IMR-90 (cell line): ENCODE measurements at regions not wholly inside any gene's neighbourhood (a gene's known extent, or its start where the extent isn't known, plus 50 kb on each side); places are given as distances from the start of the nearest gene placed in this dataset.

ENCODE experiments used
- ATAC-seq: fragments of 200-7000 bp; cut with Tn5 transposase; 2 replicates; pipeline ENCODE4 v1.9.1; 2020; ENCODE audit warnings: low read depth, mild to moderate bottlenecking, moderate library complexity
- BruUV-seq: library from RNA; stranded (reverse); fragments of 400-500 nt; replicated peaks from 2 replicates; lab custom pipeline; 2021; lab: Mats Ljungman, UMichigan
- CTCF ChIA-PET: fragments of 300-600 bp; formaldehyde crosslinking; extraction: SDS; loops from one replicate; lab custom pipeline; 2021; ENCODE audit warnings: antibody characterized with exemption; lab: Yijun Ruan, JAX
- POLR2A ChIA-PET: fragments of 300-600 bp; sonication (Branson Sonifier 250); formaldehyde crosslinking; loops from one replicate; lab custom pipeline; 2022; ENCODE audit warnings: antibody characterized with exemption; ENCODE audit not compliant: unreplicated experiment; lab: Charles Lee
- DNase-seq: peaks from one replicate; pipeline ENCODE4 v3.0.0; 2013
- H2AFZ ChIP-seq: replicated peaks from 2 replicates; pipeline ENCODE3; 2013; ENCODE audit warnings: low read length, mild to moderate bottlenecking; ENCODE audit not compliant: poor library complexity
- H2AK5ac ChIP-seq: 2 replicates; pipeline ENCODE4 v1.6.1; 2013; ENCODE audit warnings: low read depth, low read length, inconsistent platforms
- H2AK9ac ChIP-seq: replicated peaks from 2 replicates; pipeline ENCODE3; 2013; ENCODE audit warnings: mild to moderate bottlenecking, low read depth, low read length, moderate library complexity; ENCODE audit not compliant: poor library complexity
- H2BK120ac ChIP-seq: 2 replicates; pipeline ENCODE4 v1.6.1; 2013; ENCODE audit warnings: low read depth, low read length, inconsistent platforms
- H2BK15ac ChIP-seq: 3 replicates; pipeline ENCODE4 v1.6.1; 2013; ENCODE audit warnings: low read depth, low read length, inconsistent platforms
- H2BK20ac ChIP-seq: 2 replicates; pipeline ENCODE4 v1.6.1; 2013; ENCODE audit warnings: low read depth, mild to moderate bottlenecking, inconsistent platforms, low read length, moderate library complexity
- H2BK5ac ChIP-seq: 2 replicates; pipeline ENCODE4 v1.6.1; 2013; ENCODE audit warnings: mild to moderate bottlenecking, low read depth, low read length, inconsistent platforms; ENCODE audit not compliant: poor library complexity, severe bottlenecking
- H3K14ac ChIP-seq: replicated peaks from 2 replicates; pipeline ENCODE4 v1.6.1; 2013; ENCODE audit warnings: low read depth, low read length, inconsistent platforms
- H3K18ac ChIP-seq: 2 replicates; pipeline ENCODE4 v1.6.1; 2013; ENCODE audit warnings: low read depth, low read length, control low read depth
- H3K23ac ChIP-seq: 2 replicates; pipeline ENCODE4 v1.6.1; 2013; ENCODE audit warnings: low read depth, low read length, inconsistent platforms
- H3K27ac ChIP-seq: 2 replicates; pipeline ENCODE4 v1.5.1; 2013; ENCODE audit warnings: mild to moderate bottlenecking, control low read depth, low read length; ENCODE audit not compliant: insufficient read depth
- H3K27me3 ChIP-seq: 2 replicates; pipeline ENCODE4 v1.6.1; 2013; ENCODE audit warnings: low read length; ENCODE audit not compliant: control insufficient read depth, insufficient read depth
- H3K36me3 ChIP-seq: 2 replicates; pipeline ENCODE4 v1.6.1; 2013; ENCODE audit warnings: low read length, mixed read lengths; ENCODE audit not compliant: control insufficient read depth, insufficient read depth
- H3K4ac ChIP-seq: 2 replicates; pipeline ENCODE4 v1.6.1; 2013; ENCODE audit warnings: low read depth, low read length, inconsistent platforms
- H3K4me1 ChIP-seq: 2 replicates; pipeline ENCODE4 v1.6.1; 2013; ENCODE audit warnings: low read length, mixed read lengths; ENCODE audit not compliant: control insufficient read depth, insufficient read depth
- H3K4me2 ChIP-seq: 2 replicates; pipeline ENCODE4 v1.6.1; 2013; ENCODE audit warnings: low read depth, mild to moderate bottlenecking, control low read depth, low read length, moderate library complexity
- H3K4me3 ChIP-seq: 2 replicates; pipeline ENCODE4 v1.5.1; 2013; ENCODE audit warnings: low read depth, mild to moderate bottlenecking, control low read depth, low read length, moderate library complexity; ENCODE audit not compliant: insufficient read depth
- H3K56ac ChIP-seq: 2 replicates; pipeline ENCODE4 v1.6.1; 2013; ENCODE audit warnings: low read length, inconsistent platforms; ENCODE audit not compliant: insufficient read depth; ENCODE audit errors: extremely low read depth
- H3K79me1 ChIP-seq, 2 experiments: 2 replicates each; pipeline ENCODE4 v1.6.1; 2013; ENCODE audit warnings: low read length in 2 of 2, inconsistent platforms in 1 of 2, low read depth in 1 of 2
- H3K9ac ChIP-seq: 2 replicates; pipeline ENCODE4 v1.6.1; 2013; ENCODE audit warnings: low read depth, low read length, control low read depth
- H3K9me1 ChIP-seq: 2 replicates; pipeline ENCODE4 v1.6.1; 2013; ENCODE audit warnings: low read length, inconsistent platforms; ENCODE audit not compliant: insufficient read depth
- H3K9me3 ChIP-seq: 2 replicates; pipeline ENCODE4 v1.6.1; 2013; ENCODE audit warnings: low read length; ENCODE audit not compliant: control insufficient read depth, insufficient read depth
- H4K20me1 ChIP-seq: 2 replicates; pipeline ENCODE4 v1.6.1; 2013; ENCODE audit warnings: low read length, inconsistent platforms; ENCODE audit not compliant: insufficient read depth
- H4K5ac ChIP-seq: 2 replicates; pipeline ENCODE4 v1.6.1; 2013; ENCODE audit warnings: mild to moderate bottlenecking, low read depth, low read length, control low read depth
- H4K8ac ChIP-seq, 2 experiments: 2 replicates each; pipeline ENCODE4 v1.6.1; 2013; ENCODE audit warnings: low read depth in 2 of 2, low read length in 2 of 2, control low read depth in 1 of 2, inconsistent platforms in 1 of 2
- H4K91ac ChIP-seq: 2 replicates; pipeline ENCODE4 v1.6.1; 2013; ENCODE audit warnings: low read depth, low read length, inconsistent platforms; ENCODE audit not compliant: insufficient read depth
- BHLHE40 ChIP-seq: fragments of 150-350 bp; IDR thresholded peaks from 2 replicates; pipeline ENCODE4 v1.6.1; 2016; ENCODE audit warnings: mild to moderate bottlenecking, low read depth, low read length
- CEBPB ChIP-seq: IDR thresholded peaks from 2 replicates; pipeline ENCODE4 v1.6.1; 2012; ENCODE audit warnings: low read depth, low read length, improper control_type of control experiment
- CHD1 ChIP-seq: IDR thresholded peaks from 2 replicates; pipeline ENCODE4 v1.6.1; 2012; ENCODE audit warnings: low read depth, low read length, improper control_type of control experiment
- CTCF ChIP-seq: conservative IDR thresholded peaks from 2 replicates; pipeline ENCODE4 v1.5.1; 2012; ENCODE audit warnings: mild to moderate bottlenecking, low read depth, low read length, improper control_type of control experiment
- ELK1 ChIP-seq: fragments of 150-350 bp; IDR thresholded peaks from 2 replicates; pipeline ENCODE4 v1.6.1; 2016; ENCODE audit warnings: low read depth, mild to moderate bottlenecking, low read length, moderate library complexity, borderline replicate concordance
- FOS ChIP-seq: fragments of 150-350 bp; IDR thresholded peaks from 2 replicates; pipeline ENCODE4 v1.6.1; 2016; ENCODE audit warnings: low read depth, low read length
- MAFK ChIP-seq: IDR thresholded peaks from 2 replicates; pipeline ENCODE4 v1.6.1; 2012; ENCODE audit warnings: low read depth, low read length, improper control_type of control experiment
- MAZ ChIP-seq: IDR thresholded peaks from 2 replicates; pipeline ENCODE4 v1.6.1; 2012; ENCODE audit warnings: low read depth, mild to moderate bottlenecking, low read length, improper control_type of control experiment, moderate library complexity, borderline replicate concordance
- MXI1 ChIP-seq: IDR thresholded peaks from 2 replicates; pipeline ENCODE4 v1.6.1; 2012; ENCODE audit warnings: low read depth, mild to moderate bottlenecking, low read length, moderate library complexity, borderline replicate concordance
- NFE2L2 ChIP-seq: fragments of 150-350 bp; IDR thresholded peaks from 2 replicates; pipeline ENCODE4 v1.6.1; 2016; ENCODE audit warnings: low read depth, mild to moderate bottlenecking, low read length
- POLR2A ChIP-seq: IDR thresholded peaks from 2 replicates; pipeline ENCODE4 v1.6.1; 2012; ENCODE audit warnings: mild to moderate bottlenecking, low read depth, low read length
- RAD21 ChIP-seq: IDR thresholded peaks from 2 replicates; pipeline ENCODE4 v1.6.1; 2012; ENCODE audit warnings: low read length, improper control_type of control experiment
- RCOR1 ChIP-seq: IDR thresholded peaks from 2 replicates; pipeline ENCODE4 v1.6.1; 2012; ENCODE audit warnings: mild to moderate bottlenecking, low read length, improper control_type of control experiment; ENCODE audit not compliant: insufficient replicate concordance
- RFX5 ChIP-seq: IDR thresholded peaks from 2 replicates; pipeline ENCODE4 v1.8.0; 2012; ENCODE audit warnings: low read depth, mild to moderate bottlenecking, low read length, moderate library complexity
- SMC3 ChIP-seq: fragments of 150-350 bp; IDR thresholded peaks from 2 replicates; pipeline ENCODE4 v1.6.1; 2016; ENCODE audit warnings: low read depth, mild to moderate bottlenecking, antibody characterized with exemption, low read length, moderate library complexity
- USF2 ChIP-seq: fragments of 150-350 bp; IDR thresholded peaks from 2 replicates; pipeline ENCODE4 v1.6.1; 2017; ENCODE audit warnings: mild to moderate bottlenecking, antibody characterized with exemption, low read length, low read depth
- WGBS, 2 experiments: methylation state at CpG; one replicate each; pipeline versions ENCODE4 v1.1.5 to v1.1.7; 2013; ENCODE audit warnings: missing lambda C conversion rate in 2 of 2; ENCODE audit not compliant: insufficient read length in 1 of 2; ENCODE audit errors: extremely low coverage in 2 of 2; 5-methylcytosine and 5-hydroxymethylcytosine counted together
- dilution Hi-C: fragments of 300-500 bp; cut with HindIII; formaldehyde crosslinking; loops from one replicate; pipeline ENCODE4 v1.14.3; 2018; ENCODE audit warnings: low sequenced_read_pairs; ENCODE audit not compliant: unreplicated experiment
- in situ Hi-C: fragments of 300-500 bp; cut with MboI; formaldehyde crosslinking; loops from 3 replicates; pipeline ENCODE4 v1.14.3; 2019; ENCODE audit warnings: low sequenced_read_pairs, inconsistent platforms, mixed read lengths
- intact Hi-C: fragments of 100-400 bp; cut with micrococcal nuclease; formaldehyde crosslinking; loops from 2 replicates; pipeline ENCODE4 v1.10.0; 2022

GRCh38 chr9:7456377-7456776 lies 343.2 kb downstream of the DMAC1 start:
- WGBS, 2 experiments: no CpG with 5 or more reads among the region's 2 CpGs
- H2BK20ac ChIP-seq: no peak overlapping the region
- no peaks in the 10 kb centered on the region for H3K27me3 ChIP-seq
- dilution Hi-C loops (no loop called here), in situ Hi-C loops (no loop called here), intact Hi-C loops (loop anchor here (10.0 kb wide), 1 partner anchor 62 kb away; no protein-coding TSS in a partner anchor)
- H3K9me3 ChIP-seq: no peaks in the 10 kb centered on the region
- H4K5ac ChIP-seq: no peak overlapping the region
- H2BK5ac ChIP-seq: no peak overlapping the region
- no peak overlapping the region for H3K9ac ChIP-seq
- no peak overlapping the region for H2AFZ ChIP-seq
- no peak overlapping the region for H2BK120ac ChIP-seq
- no peak overlapping the region for H3K56ac ChIP-seq
- BruUV-seq: no TSS peak
- H2AK5ac ChIP-seq: no peak overlapping the region
- H3K14ac ChIP-seq: no peak overlapping the region
- H3K4ac ChIP-seq: no peak overlapping the region
- H4K91ac ChIP-seq: no peak overlapping the region
- no peak overlapping the region for H4K8ac ChIP-seq
- no peaks in the 10 kb centered on the region for H4K20me1 ChIP-seq
- no peak overlapping the region for H3K4me3 ChIP-seq
- no peak overlapping the region for H3K27ac ChIP-seq
- ATAC-seq: no peak
- H3K4me2 ChIP-seq: no peak overlapping the region
- peaks cover 4% of the 10 kb centered on the region; the same call in 1 of the 2 replicates for H3K4me1 ChIP-seq
- POLR2A ChIA-PET: no interaction called here
- H3K79me1 ChIP-seq: no peaks in the 10 kb centered on the region
- TF ChIP-seq CEBPB (no peak), RCOR1 (no peak), POLR2A (no peak), MAZ (no peak), FOS (no peak), NFE2L2 (no peak), USF2 (no peak), ELK1 (no peak), RFX5 (no peak), MXI1 (no peak), BHLHE40 (no peak), RAD21 (no peak), CHD1 (no peak), MAFK (no peak), CTCF (no peak), SMC3 (no peak)
- no peak for DNase-seq
- no peaks in the 10 kb centered on the region for H3K9me1 ChIP-seq
- CTCF ChIA-PET: interaction anchor here (0.6 kb wide), 1 partner anchor 121 kb away, joined by 4 read pairs; no protein-coding TSS in a partner anchor
- no peak overlapping the region for H3K18ac ChIP-seq
- no peak overlapping the region for H2BK15ac ChIP-seq
- H2AK9ac ChIP-seq: no peak overlapping the region
- H3K36me3 ChIP-seq: no peaks in the 10 kb centered on the region
- H3K23ac ChIP-seq: no peak overlapping the region
